ENCODE measurements at regions not wholly inside any gene's neighbourhood (a gene's known extent, or its start where the extent isn't known, plus 50 kb on each side); places are given as distances from the start of the nearest gene placed in this dataset.
"Not testable (repeated sequence)": the region's sequence is repeated elsewhere in the genome, so short reads cannot be mapped to it uniquely, and the experiment has no call there.

- H3K4me1 ChIP-seq (ENCODE audit: control insufficient read depth in 1 of 2, insufficient read depth in 1 of 2, low read depth in 1 of 2, low read length in 1 of 2): no peaks in the 10 kb centered on the region
- peaks cover 2% of the 10 kb centered on the region for H3K9me3 ChIP-seq
- no peaks in the 10 kb centered on the region for H3K36me3 ChIP-seq
- TF ChIP-seq, protein P1, sequence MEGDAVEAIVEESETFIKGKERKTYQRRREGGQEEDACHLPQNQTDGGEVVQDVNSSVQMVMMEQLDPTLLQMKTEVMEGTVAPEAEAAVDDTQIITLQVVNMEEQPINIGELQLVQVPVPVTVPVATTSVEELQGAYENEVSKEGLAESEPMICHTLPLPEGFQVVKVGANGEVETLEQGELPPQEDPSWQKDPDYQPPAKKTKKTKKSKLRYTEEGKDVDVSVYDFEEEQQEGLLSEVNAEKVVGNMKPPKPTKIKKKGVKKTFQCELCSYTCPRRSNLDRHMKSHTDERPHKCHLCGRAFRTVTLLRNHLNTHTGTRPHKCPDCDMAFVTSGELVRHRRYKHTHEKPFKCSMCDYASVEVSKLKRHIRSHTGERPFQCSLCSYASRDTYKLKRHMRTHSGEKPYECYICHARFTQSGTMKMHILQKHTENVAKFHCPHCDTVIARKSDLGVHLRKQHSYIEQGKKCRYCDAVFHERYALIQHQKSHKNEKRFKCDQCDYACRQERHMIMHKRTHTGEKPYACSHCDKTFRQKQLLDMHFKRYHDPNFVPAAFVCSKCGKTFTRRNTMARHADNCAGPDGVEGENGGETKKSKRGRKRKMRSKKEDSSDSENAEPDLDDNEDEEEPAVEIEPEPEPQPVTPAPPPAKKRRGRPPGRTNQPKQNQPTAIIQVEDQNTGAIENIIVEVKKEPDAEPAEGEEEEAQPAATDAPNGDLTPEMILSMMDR (IDR thresholded peaks at IDR 0.05): no peak
- H3K27me3 ChIP-seq: no peaks in the 10 kb centered on the region
- no peak overlapping the region for H3K27ac ChIP-seq
- no peak overlapping the region for H3K4me3 ChIP-seq (ENCODE audit: low read depth in 1 of 2, low read length in 1 of 2)
These were observed 686.9 kb downstream of the BCKDHB start for GRCh38 chr6:80793411-80793810.

DNA sequence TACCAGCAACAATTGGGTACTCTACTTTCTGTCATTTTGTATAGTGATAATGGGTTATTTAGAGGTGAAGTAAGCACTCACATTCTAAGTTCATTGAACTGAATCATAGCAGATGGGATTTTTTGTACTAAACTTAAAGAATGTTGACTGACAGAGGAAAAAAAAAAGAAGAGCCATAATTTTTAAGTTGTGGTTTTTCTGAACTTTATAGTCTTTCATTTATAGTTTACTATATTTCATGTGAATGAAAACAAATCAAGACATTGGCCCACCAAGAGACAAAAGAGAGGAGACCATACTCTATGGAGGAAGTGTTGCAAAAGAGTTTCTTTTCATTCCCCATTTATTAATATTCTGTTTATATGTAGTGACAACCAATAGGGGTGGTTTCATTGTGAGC is 685.7 kb downstream of the BCKDHB start:
- H3K27me3 ChIP-seq: no peaks in the 10 kb centered on the region
- no peaks in the 10 kb centered on the region for H3K9me3 ChIP-seq
- no peaks in the 10 kb centered on the region for H3K4me1 ChIP-seq (ENCODE audit: control insufficient read depth in 1 of 2, insufficient read depth in 1 of 2, low read depth in 1 of 2, low read length in 1 of 2)
- no peak overlapping the region for H3K27ac ChIP-seq
- H3K36me3 ChIP-seq: no peaks in the 10 kb centered on the region
- TF ChIP-seq, protein P1 (IDR thresholded peaks at IDR 0.05): no peak
- H3K4me3 ChIP-seq (ENCODE audit: low read depth in 1 of 2, low read length in 1 of 2): no peak overlapping the region

DNA sequence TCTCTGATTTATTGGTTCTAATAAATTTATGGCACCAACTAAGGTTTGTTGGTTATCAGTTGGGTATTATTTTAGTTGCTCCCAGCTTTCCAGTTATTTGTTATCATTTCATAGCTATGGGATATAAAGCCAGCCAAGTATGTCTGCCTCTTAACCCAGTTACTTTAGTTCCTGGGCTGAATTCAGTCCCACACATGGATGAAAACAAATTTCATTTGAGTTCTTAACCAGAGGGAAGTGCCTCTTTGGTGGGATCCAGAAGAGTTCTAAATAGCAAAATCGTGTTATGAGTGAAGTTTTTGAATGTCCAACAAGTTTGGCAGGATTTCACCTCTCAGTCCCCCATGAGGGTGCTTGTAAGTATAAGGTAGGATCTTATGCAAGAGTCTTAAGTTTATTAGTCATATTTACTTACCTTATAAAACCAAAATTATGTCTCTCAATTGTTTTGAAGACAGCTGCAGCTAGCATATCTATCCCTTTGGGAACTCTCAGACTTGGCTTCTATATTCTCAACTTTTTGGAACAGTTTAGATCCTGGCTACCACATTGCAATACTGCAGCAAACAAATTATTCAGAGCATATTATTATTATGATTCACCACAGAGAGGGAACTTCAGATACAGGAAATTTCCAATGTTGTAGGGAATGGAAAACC is 683.6 kb downstream of the BCKDHB start:
- Histone ChIP-seq H3K9me3 (no peaks in the 10 kb centered on the region), H3K27ac (no peak overlapping the region), H3K36me3 (no peaks in the 10 kb centered on the region), H3K27me3 (no peaks in the 10 kb centered on the region), H3K4me3 (ENCODE audit: low read depth in 1 of 2, low read length in 1 of 2) (no peak overlapping the region), H3K4me1 (ENCODE audit: control insufficient read depth in 1 of 2, insufficient read depth in 1 of 2, low read depth in 1 of 2, low read length in 1 of 2) (no peaks in the 10 kb centered on the region)
- TF ChIP-seq, protein P1 (IDR thresholded peaks at IDR 0.05): no peak

- H3K27ac ChIP-seq; H3K36me3 ChIP-seq; H3K27me3 ChIP-seq; H3K4me3 ChIP-seq (ENCODE audit: low read depth in 1 of 2, low read length in 1 of 2); H3K4me1 ChIP-seq (ENCODE audit: control insufficient read depth in 1 of 2, insufficient read depth in 1 of 2, low read depth in 1 of 2, low read length in 1 of 2); H3K9me3 ChIP-seq: not testable (repeated sequence)
These were observed 676.8 kb downstream of the BCKDHB start for GRCh38 chr6:80783271-80783670.

GRCh38 chr6:80771941-80772340 is 665.5 kb downstream of the BCKDHB start:
- Histone ChIP-seq H3K27ac (no peak overlapping the region), H3K36me3 (no peaks in the 10 kb centered on the region), H3K4me1 (ENCODE audit: control insufficient read depth in 1 of 2, insufficient read depth in 1 of 2, low read depth in 1 of 2, low read length in 1 of 2) (no peaks in the 10 kb centered on the region), H3K27me3 (no peaks in the 10 kb centered on the region), H3K4me3 (ENCODE audit: low read depth in 1 of 2, low read length in 1 of 2) (no peak overlapping the region), H3K9me3 (no peaks in the 10 kb centered on the region)
- TF ChIP-seq, protein P1 (IDR thresholded peaks at IDR 0.05): no peak

- TF ChIP-seq, protein P1 (IDR thresholded peaks at IDR 0.05): no peak
- Histone ChIP-seq H3K4me1 (ENCODE audit: control insufficient read depth in 1 of 2, insufficient read depth in 1 of 2, low read depth in 1 of 2, low read length in 1 of 2) (no peaks in the 10 kb centered on the region), H3K4me3 (ENCODE audit: low read depth in 1 of 2, low read length in 1 of 2) (no peak overlapping the region), H3K27me3 (no peaks in the 10 kb centered on the region), H3K9me3 (no peaks in the 10 kb centered on the region), H3K36me3 (no peaks in the 10 kb centered on the region), H3K27ac (no peak overlapping the region)
These were observed 662.6 kb downstream of the BCKDHB start for GRCh38 chr6:80769106-80769505.

All from neutrophil (primary cell).